Karpas-422 (cell line): ENCODE measurements at regions not wholly inside any gene's neighbourhood (a gene's known extent, or its start where the extent isn't known, plus 50 kb on each side); places are given as distances from the start of the nearest gene placed in this dataset.

ENCODE experiments used
- DNase-seq: peaks from one replicate; pipeline ENCODE4 v3.0.0-alpha.2; 2015
- H2AFZ ChIP-seq: fragments of 200-600 bp; sonication (generic); 2 replicates; pipeline ENCODE4 v1.6.1; 2014; ENCODE audit warnings: antibody characterized with exemption, low read length, mixed read lengths
- H3K27ac ChIP-seq: fragments of 200-600 bp; sonication (generic); 2 replicates; pipeline ENCODE4 v1.5.1; 2014; ENCODE audit warnings: mild to moderate bottlenecking, low read length, moderate library complexity
- H3K27me3 ChIP-seq: fragments of 200-600 bp; sonication (generic); 2 replicates; pipeline ENCODE4 v1.6.1; 2014; ENCODE audit warnings: low read length, mixed read lengths
- H3K36me3 ChIP-seq: fragments of 200-600 bp; sonication (generic); 2 replicates; pipeline ENCODE4 v1.6.1; 2014; ENCODE audit warnings: low read length, mixed read lengths; ENCODE audit not compliant: insufficient read depth
- H3K4me1 ChIP-seq: fragments of 200-600 bp; sonication (generic); 2 replicates; pipeline ENCODE4 v1.6.1; 2014; ENCODE audit warnings: mild to moderate bottlenecking, low read length, mixed read lengths
- H3K4me2 ChIP-seq: fragments of 200-600 bp; sonication (generic); 2 replicates; pipeline ENCODE4 v1.6.1; 2014; ENCODE audit warnings: low read length, low read depth, mild to moderate bottlenecking; ENCODE audit not compliant: poor library complexity, severe bottlenecking
- H3K4me3 ChIP-seq: fragments of 200-600 bp; sonication (generic); 2 replicates; pipeline ENCODE4 v1.5.1; 2014; ENCODE audit warnings: mild to moderate bottlenecking, antibody characterized with exemption, low read length, mixed read lengths
- H3K79me2 ChIP-seq: fragments of 200-600 bp; sonication (generic); 2 replicates; pipeline ENCODE4 v1.6.1; 2014; ENCODE audit warnings: mild to moderate bottlenecking, low read length, mixed read lengths
- H3K9ac ChIP-seq: fragments of 200-600 bp; sonication (generic); 2 replicates; pipeline ENCODE4 v1.6.0; 2014; ENCODE audit warnings: low read length
- H3K9me2 ChIP-seq: fragments of 200-600 bp; sonication (generic), shearing (Covaris generic); replicated peaks from 2 replicates; pipeline ENCODE4 v1.6.0; 2014; ENCODE audit warnings: mild to moderate bottlenecking, low read length, moderate library complexity; ENCODE audit not compliant: insufficient read depth
- H3K9me3 ChIP-seq: fragments of 300-700, 200-600 bp; sonication (generic); 2 replicates; pipeline ENCODE4 v1.6.1; 2014; ENCODE audit warnings: low read length, mixed read lengths
- H4K20me1 ChIP-seq: fragments of 200-600 bp; sonication (generic); 2 replicates; pipeline ENCODE4 v1.6.1; 2014; ENCODE audit warnings: mild to moderate bottlenecking, antibody characterized with exemption, low read length, low read depth; ENCODE audit not compliant: insufficient read depth

DNA sequence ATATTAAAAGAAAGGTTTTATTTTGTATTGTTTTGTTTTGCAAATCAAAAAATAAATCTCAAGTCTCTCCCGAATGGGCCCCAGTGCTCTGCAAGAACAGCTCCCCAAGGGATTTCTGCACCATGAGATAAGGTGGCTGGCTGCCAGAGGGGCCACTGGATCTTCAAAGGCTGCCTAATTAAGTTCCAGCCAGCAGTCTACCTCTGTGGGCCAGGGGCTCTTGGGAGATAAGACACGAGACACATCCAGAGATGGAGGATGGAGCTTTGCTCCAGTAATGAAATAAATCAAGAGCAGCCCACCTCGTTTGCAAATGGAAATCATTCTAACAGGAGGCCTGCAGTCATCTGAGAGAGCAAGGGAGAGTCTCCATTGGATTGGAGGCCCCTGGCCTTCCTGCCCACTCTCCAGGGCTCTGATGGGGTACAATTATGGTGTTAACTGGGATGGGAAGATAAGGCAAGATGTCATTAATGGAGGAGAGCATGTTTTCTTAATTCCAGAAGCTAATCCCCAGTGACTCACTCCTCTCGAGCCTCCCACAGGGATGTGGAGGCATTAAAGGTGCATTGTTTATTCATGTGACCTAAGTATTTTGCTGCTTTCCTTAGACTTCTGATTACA is 155.2 kb upstream of the KAZN start:
- Histone ChIP-seq H3K4me3 (no peak overlapping the region), H3K9me3 (no peaks in the 10 kb centered on the region), H3K4me1 (peaks cover 5% of the 10 kb centered on the region), H4K20me1 (no peaks in the 10 kb centered on the region), H3K9me2 (no peaks in the 10 kb centered on the region), H3K27me3 (no peaks in the 10 kb centered on the region), H2AFZ (no peak overlapping the region), H3K9ac (no peak overlapping the region), H3K4me2 (no peak overlapping the region), H3K36me3 (no peaks in the 10 kb centered on the region), H3K79me2 (no peaks in the 10 kb centered on the region), H3K27ac (no peak overlapping the region)
- DNase-seq: no peak

DNA sequence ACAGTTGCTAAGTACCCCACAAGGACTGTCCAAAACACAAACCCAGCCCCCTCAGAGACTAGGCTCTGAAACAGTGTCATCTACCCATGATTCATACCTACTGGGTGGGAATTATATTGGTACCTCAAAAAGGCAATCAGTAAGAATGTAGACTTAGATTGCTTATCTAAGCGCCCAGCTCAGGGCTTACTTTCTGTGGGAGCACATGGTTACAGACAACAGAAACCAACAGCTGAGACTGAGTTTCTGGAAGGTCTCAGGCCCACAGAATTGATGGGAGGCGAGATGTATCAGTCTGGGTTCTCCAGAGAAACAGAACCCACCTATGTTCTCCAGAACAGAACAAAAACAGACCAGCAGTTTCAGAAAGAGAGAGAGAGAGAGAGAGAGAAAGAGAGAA is 147.3 kb upstream of the KAZN start:
- H3K4me3 ChIP-seq: no peak overlapping the region
- H3K9me3 ChIP-seq: no peaks in the 10 kb centered on the region
- no peak overlapping the region for H2AFZ ChIP-seq
- no peaks in the 10 kb centered on the region for H3K27me3 ChIP-seq
- H3K27ac ChIP-seq: no peak overlapping the region
- H3K9me2 ChIP-seq: no peaks in the 10 kb centered on the region
- H3K9ac ChIP-seq: no peak overlapping the region
- no peaks in the 10 kb centered on the region for H4K20me1 ChIP-seq
- no peaks in the 10 kb centered on the region for H3K79me2 ChIP-seq
- no peak overlapping the region for H3K4me2 ChIP-seq
- H3K4me1 ChIP-seq: peaks cover 3% of the 10 kb centered on the region; the same call in 1 of the 2 replicates
- no peak for DNase-seq
- H3K36me3 ChIP-seq: no peaks in the 10 kb centered on the region

- no peak overlapping the region for H3K9ac ChIP-seq
- DNase-seq: no peak
- no peaks in the 10 kb centered on the region for H3K9me3 ChIP-seq
- no peaks in the 10 kb centered on the region for H3K27me3 ChIP-seq
- H3K79me2 ChIP-seq: no peaks in the 10 kb centered on the region
- no peaks in the 10 kb centered on the region for H4K20me1 ChIP-seq
- H3K9me2 ChIP-seq: no peaks in the 10 kb centered on the region
- H3K4me3 ChIP-seq: no peak overlapping the region
- H3K36me3 ChIP-seq: no peaks in the 10 kb centered on the region
- H3K4me1 ChIP-seq: peaks cover 3% of the 10 kb centered on the region; the same call in 1 of the 2 replicates
- H3K27ac ChIP-seq: no peak overlapping the region
- no peak overlapping the region for H3K4me2 ChIP-seq
- H2AFZ ChIP-seq: no peak overlapping the region
Measured at GRCh38 chr1:14452551-14452950, 145.9 kb upstream of the KAZN start.

DNA sequence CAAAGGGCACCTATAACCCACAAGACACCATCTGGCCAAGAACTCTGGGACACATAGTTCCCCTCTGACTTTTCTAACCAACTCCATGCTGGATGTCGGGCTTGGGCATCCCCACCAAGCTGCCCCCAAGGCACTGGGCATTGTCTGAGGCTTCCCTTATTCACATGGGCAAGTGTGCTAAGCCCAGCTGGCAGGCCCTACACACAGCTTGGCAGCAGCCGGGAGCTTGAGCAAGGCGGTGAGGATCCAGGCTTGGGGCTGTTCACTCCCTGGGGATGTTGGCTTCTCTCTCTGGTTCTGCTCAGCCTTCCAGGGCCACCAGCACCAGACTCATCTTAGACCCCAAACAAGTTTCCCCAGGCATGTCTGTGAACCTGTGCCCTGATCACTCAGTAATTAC is 138.3 kb upstream of the KAZN start:
- no peak overlapping the region for H2AFZ ChIP-seq
- no peaks in the 10 kb centered on the region for H3K27me3 ChIP-seq
- H3K4me1 ChIP-seq: no peaks in the 10 kb centered on the region
- H3K4me3 ChIP-seq: no peak overlapping the region
- H3K36me3 ChIP-seq: no peaks in the 10 kb centered on the region
- DNase-seq: no peak
- H3K79me2 ChIP-seq: no peaks in the 10 kb centered on the region
- no peak overlapping the region for H3K27ac ChIP-seq
- H3K9me3 ChIP-seq: no peaks in the 10 kb centered on the region
- no peak overlapping the region for H3K4me2 ChIP-seq
- no peaks in the 10 kb centered on the region for H4K20me1 ChIP-seq
- no peak overlapping the region for H3K9ac ChIP-seq
- H3K9me2 ChIP-seq: no peaks in the 10 kb centered on the region

- no peak overlapping the region for H3K4me2 ChIP-seq
- no peaks in the 10 kb centered on the region for H3K79me2 ChIP-seq
- no peak overlapping the region for H3K4me3 ChIP-seq
- no peaks in the 10 kb centered on the region for H4K20me1 ChIP-seq
- no peak overlapping the region for H2AFZ ChIP-seq
- no peaks in the 10 kb centered on the region for H3K9me3 ChIP-seq
- DNase-seq: no peak
- H3K27me3 ChIP-seq: no peaks in the 10 kb centered on the region
- no peak overlapping the region for H3K27ac ChIP-seq
- H3K9ac ChIP-seq: no peak overlapping the region
- H3K9me2 ChIP-seq: no peaks in the 10 kb centered on the region
- H3K4me1 ChIP-seq: no peaks in the 10 kb centered on the region
- H3K36me3 ChIP-seq: no peaks in the 10 kb centered on the region
Measured at GRCh38 chr1:14462851-14463250, 135.6 kb upstream of the KAZN start.

DNA sequence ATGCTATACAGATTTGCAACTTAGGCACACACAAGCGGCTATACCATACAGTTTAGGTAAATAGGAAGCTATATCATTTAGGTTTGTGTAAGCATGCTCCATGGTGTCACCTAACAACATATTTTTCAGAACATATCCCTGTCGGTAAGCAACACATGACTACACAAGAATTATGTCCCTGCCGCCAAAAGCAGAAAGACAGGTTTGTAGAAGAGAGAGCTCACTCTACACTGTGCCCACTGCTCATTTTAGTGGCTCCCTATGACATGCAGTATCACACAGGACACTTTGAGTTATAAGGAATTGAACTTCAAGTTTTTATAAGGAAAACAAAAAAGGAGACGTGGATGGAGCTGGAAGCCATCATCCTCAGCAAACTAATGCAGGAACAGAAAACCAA is 132.5 kb upstream of the KAZN start:
- DNase-seq: no peak
- no peak overlapping the region for H3K4me2 ChIP-seq
- H3K9me2 ChIP-seq: no peaks in the 10 kb centered on the region
- no peaks in the 10 kb centered on the region for H3K4me1 ChIP-seq
- H3K36me3 ChIP-seq: no peaks in the 10 kb centered on the region
- no peaks in the 10 kb centered on the region for H3K27me3 ChIP-seq
- H2AFZ ChIP-seq: no peak overlapping the region
- no peak overlapping the region for H3K27ac ChIP-seq
- H3K9me3 ChIP-seq: no peaks in the 10 kb centered on the region
- no peaks in the 10 kb centered on the region for H3K79me2 ChIP-seq
- no peak overlapping the region for H3K9ac ChIP-seq
- H4K20me1 ChIP-seq: no peaks in the 10 kb centered on the region
- no peak overlapping the region for H3K4me3 ChIP-seq

DNA sequence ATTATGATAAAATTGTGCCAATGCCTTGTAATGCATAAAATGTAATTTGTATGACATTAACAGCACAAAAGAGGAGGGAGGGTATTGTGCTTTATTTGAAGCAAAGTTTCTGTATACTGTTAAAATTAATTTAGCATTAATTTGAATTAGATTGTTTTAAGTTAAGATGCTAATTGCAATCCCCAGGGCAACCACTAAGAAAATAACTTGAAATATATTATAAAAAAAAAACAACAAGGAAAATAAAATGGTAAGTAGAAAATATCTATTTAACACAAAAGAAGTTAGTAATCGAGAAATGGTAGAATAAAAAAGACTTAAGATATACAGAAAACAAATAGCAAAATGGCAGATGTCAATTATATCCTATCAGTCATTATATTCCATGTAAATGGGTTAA is 131.4 kb upstream of the KAZN start:
- H3K79me2 ChIP-seq: no peaks in the 10 kb centered on the region
- no peaks in the 10 kb centered on the region for H3K9me3 ChIP-seq
- no peaks in the 10 kb centered on the region for H3K36me3 ChIP-seq
- H3K4me1 ChIP-seq: no peaks in the 10 kb centered on the region
- H4K20me1 ChIP-seq: no peaks in the 10 kb centered on the region
- no peak overlapping the region for H3K4me2 ChIP-seq
- H2AFZ ChIP-seq: no peak overlapping the region
- no peaks in the 10 kb centered on the region for H3K9me2 ChIP-seq
- H3K27me3 ChIP-seq: no peaks in the 10 kb centered on the region
- no peak overlapping the region for H3K9ac ChIP-seq
- H3K27ac ChIP-seq: no peak overlapping the region
- H3K4me3 ChIP-seq: no peak overlapping the region
- no peak for DNase-seq

GRCh38 chr1:14468751-14469150 is 129.7 kb upstream of the KAZN start:
- H3K27ac ChIP-seq: no peak overlapping the region

GRCh38 chr1:14470802-14471201 is 127.7 kb upstream of the KAZN start:
- Histone ChIP-seq H2AFZ (no peak overlapping the region), H3K4me1 (no peaks in the 10 kb centered on the region), H3K9ac (no peak overlapping the region), H3K4me3 (no peak overlapping the region), H3K27ac (no peak overlapping the region), H3K27me3 (no peaks in the 10 kb centered on the region), H3K9me2 (no peaks in the 10 kb centered on the region), H4K20me1 (no peaks in the 10 kb centered on the region), H3K9me3 (no peaks in the 10 kb centered on the region), H3K79me2 (no peaks in the 10 kb centered on the region), H3K4me2 (no peak overlapping the region), H3K36me3 (no peaks in the 10 kb centered on the region)
- no peak for DNase-seq

More at GRCh38 chr1:14468751-14469150, 129.7 kb upstream of the KAZN start:
- Histone ChIP-seq H3K9me3 (no peaks in the 10 kb centered on the region), H3K36me3 (no peaks in the 10 kb centered on the region), H4K20me1 (no peaks in the 10 kb centered on the region), H2AFZ (no peak overlapping the region), H3K27me3 (no peaks in the 10 kb centered on the region), H3K79me2 (no peaks in the 10 kb centered on the region), H3K9ac (no peak overlapping the region), H3K4me1 (no peaks in the 10 kb centered on the region), H3K4me3 (no peak overlapping the region), H3K4me2 (no peak overlapping the region), H3K9me2 (no peaks in the 10 kb centered on the region)
- no peak for DNase-seq
